Cardiac septum (tissue), 1 donor: ENCODE measurements at regions not wholly inside any gene's neighbourhood (a gene's known extent, or its start where the extent isn't known, plus 50 kb on each side); places are given as distances from the start of the nearest gene placed in this dataset.

Experiments
- DNase-seq: peaks from one replicate; pipeline ENCODE4 v3.0.0-alpha.2; 2020; ENCODE audit warnings: low spot score
- intact Hi-C: fragments of 100-400 bp; cut with DNase I; formaldehyde crosslinking; loops from one replicate; pipeline ENCODE4 v1.14.0; 2022
- donor health status: DM: no; HTN: no; CAD: no.

DNA sequence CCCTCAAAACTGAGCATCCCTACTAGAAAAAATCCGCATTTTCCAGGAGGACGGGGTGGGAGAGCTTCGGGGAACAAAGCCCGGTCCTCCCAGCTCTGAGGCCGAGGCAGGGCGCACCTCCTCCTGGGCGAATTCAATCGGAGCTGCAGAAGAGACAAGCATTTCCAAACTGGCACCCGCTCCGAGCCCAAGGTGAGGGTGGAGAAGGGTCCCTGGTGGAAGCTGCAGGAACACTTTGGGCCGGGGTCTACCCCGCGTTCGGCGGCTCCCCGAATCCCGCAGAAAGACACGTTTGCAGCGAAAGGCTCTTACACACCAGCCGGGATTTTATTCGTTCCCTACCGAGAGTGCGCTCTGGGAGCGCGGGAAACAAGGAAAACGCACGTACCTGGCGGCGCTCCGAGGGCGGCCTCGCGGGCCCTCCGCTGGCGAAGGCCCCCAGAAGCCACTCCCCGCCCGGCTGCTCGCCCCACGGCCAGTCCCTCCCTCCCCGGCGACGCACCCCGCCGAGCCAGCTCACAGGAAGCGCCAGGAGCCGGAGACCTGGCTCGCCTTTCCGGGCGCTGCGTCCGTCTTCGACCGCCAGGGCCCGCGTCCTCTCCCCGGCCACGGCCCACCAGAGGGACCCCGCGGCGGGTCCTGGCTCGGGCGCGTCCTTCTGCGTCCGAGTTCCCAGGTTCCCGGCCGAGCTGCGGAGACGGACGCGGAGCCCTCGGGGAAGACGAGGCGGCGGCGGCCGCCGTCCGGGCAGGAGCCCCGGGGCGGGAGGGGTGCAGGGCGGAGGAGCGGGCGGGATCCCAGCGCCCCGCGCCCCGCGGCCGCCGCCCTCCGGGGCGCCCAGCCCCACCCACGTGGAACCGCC lies 49.8 kb upstream of the BAHCC1 start:
- intact Hi-C loops = no loop called here
- peak; percentile 88 for DNase-seq
